K562 (cell line): ENCODE measurements at regions not wholly inside any gene's neighbourhood (a gene's known extent, or its start where the extent isn't known, plus 50 kb on each side); places are given as distances from the start of the nearest gene placed in this dataset.
A peak's percentile ranks its signal among the peaks of the same experiment; 100 is the strongest.

Experiments used
- ATAC-seq: fragments of 200-7000 bp; cut with Tn5 transposase; 3 replicates; pipeline ENCODE4 v1.9.1; 2020; ENCODE audit warnings: moderate library complexity
- BruUV-seq: library from RNA; stranded (reverse); fragments of 400-500 nt; replicated peaks from 2 replicates; lab custom pipeline; 2021; lab: Mats Ljungman, UMichigan
- CTCF ChIA-PET: fragments of 300-600 bp; formaldehyde crosslinking; extraction: SDS; loops from one replicate; lab custom pipeline; 2021; ENCODE audit warnings: low intra/inter-chr PET ratio; lab: Yijun Ruan, JAX
- POLR2A ChIA-PET: fragments of 300-600, 350-650 bp; sonication (Branson Sonifier 250); formaldehyde crosslinking; extraction: SDS; loops from one replicate; lab custom pipeline; 2021; ENCODE audit warnings: antibody characterized with exemption, inconsistent platforms; lab: Yijun Ruan, JAX
- DNase-seq, 4 experiments: peaks; one replicate each; pipeline versions ENCODE4 v3.0.0 to v3.0.0-alpha.2; 2011 to 2018; ENCODE audit warnings: low spot score in 3 of 4, mixed read lengths in 3 of 4; ENCODE audit errors: extremely low read depth in 1 of 4
- FAIRE-seq: peaks from 2 replicates; lab custom pipeline; 2011; peaks lifted over from hg19 to GRCh38; lab: Jason Lieb, UNC
- H2AFZ ChIP-seq: 2 replicates; pipeline ENCODE4 v1.6.0; 2011; ENCODE audit warnings: low read depth, low read length, control low read depth, inconsistent platforms
- H3K27ac ChIP-seq: fragments of 200-600 bp; 3 replicates; pipeline ENCODE4 v1.8.0; 2011; ENCODE audit warnings: low read depth, mild to moderate bottlenecking, control low read depth, inconsistent platforms, low read length, moderate library complexity, mixed read lengths; ENCODE audit errors: extremely low read depth
- H3K27me3 ChIP-seq, 2 experiments: fragments of 300-600 bp in 1 of 2; 2 replicates in 1 of 2; 3 replicates in 1 of 2; pipeline versions ENCODE4 v1.6.0 to v1.8.0; 2011; ENCODE audit warnings: inconsistent platforms in 2 of 2, low read length in 2 of 2, mild to moderate bottlenecking in 1 of 2, mixed read lengths in 1 of 2, moderate library complexity in 1 of 2; ENCODE audit not compliant: control insufficient read depth in 2 of 2, insufficient read depth in 2 of 2
- H3K36me3 ChIP-seq: fragments of 300-600 bp; 3 replicates; pipeline ENCODE4 v1.8.0; 2011; ENCODE audit warnings: mild to moderate bottlenecking, low read length, inconsistent platforms; ENCODE audit not compliant: control insufficient read depth, insufficient read depth
- H3K4me1 ChIP-seq, 2 experiments: fragments of 200-600 bp in 1 of 2; replicated peaks in 1 of 2; 2 replicates in 1 of 2; 3 replicates in 1 of 2; pipeline versions ENCODE4 v1.5.1 to v1.8.0; 2011; ENCODE audit warnings: inconsistent platforms in 2 of 2, low read length in 2 of 2, mild to moderate bottlenecking in 1 of 2, mixed read lengths in 1 of 2, moderate library complexity in 1 of 2; ENCODE audit not compliant: control insufficient read depth in 2 of 2, insufficient read depth in 2 of 2
- H3K4me2 ChIP-seq: 2 replicates; pipeline ENCODE4 v1.6.1; 2011; ENCODE audit warnings: low read length, control low read depth, inconsistent platforms, mixed read lengths; ENCODE audit not compliant: insufficient read depth
- H3K4me3 ChIP-seq: fragments of 200-600 bp; sonication (generic), shearing (Covaris generic); 2 replicates; pipeline ENCODE4 v1.5.1; 2016; ENCODE audit warnings: control low read depth, inconsistent platforms
- H3K79me2 ChIP-seq: fragments of 200-600 bp; 3 replicates; pipeline ENCODE4 v1.8.0; 2011; ENCODE audit warnings: low read length, inconsistent platforms; ENCODE audit not compliant: control insufficient read depth, insufficient read depth
- H3K9ac ChIP-seq, 2 experiments: 2 replicates each; pipeline versions ENCODE4 v1.6.0 to v1.6.1; 2011; ENCODE audit warnings: low read depth in 2 of 2, low read length in 2 of 2, control low read depth in 1 of 2, inconsistent platforms in 1 of 2, mild to moderate bottlenecking in 1 of 2, mixed read lengths in 1 of 2; ENCODE audit not compliant: insufficient read depth in 1 of 2
- H3K9me1 ChIP-seq: one replicate; pipeline ENCODE4 v1.6.0; 2011; ENCODE audit warnings: inconsistent platforms, mild to moderate bottlenecking, low read length, moderate library complexity; ENCODE audit not compliant: control insufficient read depth, insufficient read depth
- H3K9me3 ChIP-seq: replicated peaks from 2 replicates; pipeline ENCODE4 v1.5.1; 2011; ENCODE audit warnings: low read depth, low read length, inconsistent platforms; ENCODE audit not compliant: control insufficient read depth, insufficient read depth
- H4K20me1 ChIP-seq: replicated peaks from 2 replicates; pipeline ENCODE4 v1.6.1; 2011; ENCODE audit warnings: low read length, inconsistent platforms, mixed read lengths; ENCODE audit not compliant: control insufficient read depth, insufficient read depth
- CGGBP1 ChIP-seq: fragments of 250-450 bp; sonication (Bioruptor Pico); IDR thresholded peaks from 2 replicates; pipeline ENCODE4 v1.9.0; 2021; ENCODE audit warnings: mild to moderate bottlenecking
- HNRNPUL1 ChIP-seq: fragments of 200-400 bp; formaldehyde crosslinking; IDR thresholded peaks from 2 replicates; pipeline ENCODE4 v1.6.1; 2017; ENCODE audit warnings: low read length
- MYBL2 ChIP-seq, 2 experiments: fragments of 450-650 bp in 1 of 2; sonication (generic) in 1 of 2; formaldehyde crosslinking in 1 of 2; IDR thresholded peaks; 2 replicates each; pipeline versions ENCODE4 v1.6.1 to v1.8.1; 2017 to 2022; ENCODE audit warnings: borderline replicate concordance in 1 of 2, inconsistent platforms in 1 of 2, low read depth in 1 of 2, mild to moderate bottlenecking in 1 of 2, missing genetic modification reagents in 1 of 2, moderate library complexity in 1 of 2
- NFE2L1 ChIP-seq: fragments of 450-650 bp; IDR thresholded peaks from 2 replicates; pipeline ENCODE4 v1.6.1; 2016; ENCODE audit warnings: missing genetic modification characterization, low read depth, mild to moderate bottlenecking, missing compliant biosample characterization, moderate library complexity, borderline replicate concordance
- NR2C2 ChIP-seq, 2 experiments: fragments of 200-800 bp in 1 of 2; sonication (Bioruptor generic) in 1 of 2; sonication (generic) in 1 of 2; formaldehyde crosslinking in 1 of 2; IDR thresholded peaks; 2 replicates each; pipeline versions ENCODE4 v1.6.1 to v1.8.0; 2016 to 2022; ENCODE audit warnings: mild to moderate bottlenecking in 1 of 2, missing compliant biosample characterization in 1 of 2, missing genetic modification characterization in 1 of 2, missing genetic modification reagents in 1 of 2
- PBX2 ChIP-seq, 2 experiments: IDR thresholded peaks in 1 of 2; conservative IDR thresholded peaks in 1 of 2; 2 replicates each; pipeline ENCODE4 v1.6.1; 2016; ENCODE audit warnings: low read depth in 2 of 2, mild to moderate bottlenecking in 1 of 2, missing compliant biosample characterization in 1 of 2, missing genetic modification characterization in 1 of 2, moderate library complexity in 1 of 2
- RNF219 ChIP-seq: fragments of 250-450 bp; sonication (Bioruptor Pico); IDR thresholded peaks from 2 replicates; pipeline ENCODE4 v1.5.0; 2022; ENCODE audit warnings: mild to moderate bottlenecking
- ZNF134 ChIP-seq: fragments of 250-450 bp; sonication (Bioruptor Pico); conservative IDR thresholded peaks from 2 replicates; pipeline ENCODE4 v1.4.0; 2020
- ZNF57 ChIP-seq: fragments of 450-650 bp; formaldehyde crosslinking; IDR thresholded peaks from 2 replicates; pipeline ENCODE4 v1.4.0; 2020; ENCODE audit warnings: mild to moderate bottlenecking, moderate library complexity
- WGBS: fragments of 100-300 bp; shearing (Covaris generic); methylation state at CpG from one replicate; pipeline ENCODE4 v1.1.6; 2016; ENCODE audit warnings: low coverage, mixed read lengths; ENCODE audit not compliant: insufficient coverage; ENCODE audit errors: missing lambda C conversion rate; 5-methylcytosine and 5-hydroxymethylcytosine counted together
- in situ Hi-C: fragments of 300-500 bp; cut with MboI; formaldehyde crosslinking; loops from 4 replicates; pipeline ENCODE4 v1.15.0; 2018; ENCODE audit warnings: inconsistent platforms, mixed read lengths
- intact Hi-C: fragments of 100-400 bp; cut with micrococcal nuclease; formaldehyde crosslinking; loops from 2 replicates; pipeline ENCODE4 v1.14.2; 2022

- ChIA-PET CTCF (no interaction called here), POLR2A (no interaction called here)
- Histone ChIP-seq H3K4me1 (peaks cover 59 to 76% of the 10 kb centered on the region in 2 experiments), H3K27me3 (no peaks in the 10 kb centered on the region), H3K4me3 (no peak overlapping the region), H4K20me1 (no peaks in the 10 kb centered on the region), H3K9me1 (peaks cover 5% of the 10 kb centered on the region), H3K36me3 (no peaks in the 10 kb centered on the region), H3K79me2 (no peaks in the 10 kb centered on the region), H2AFZ (peak overlapping the region; percentile 95), H3K9me3 (no peaks in the 10 kb centered on the region), H3K27ac (peak overlapping the region; percentile 91; the same call in 1 of the 3 replicates), H3K4me2 (peak overlapping the region; percentile 16; the same call in 1 of the 2 replicates), H3K9ac (peak overlapping the region; percentile 14 to 84; a peak in 3 of 4 replicates)
- FAIRE-seq (no peak), ATAC-seq (no peak), DNase-seq (no peak)
- 64% methylated on average over 12 of the region's 12 CpGs for WGBS
- BruUV-seq: no TSS peak
- in situ Hi-C loops: no loop called here
- intact Hi-C loops: no loop called here
- TF ChIP-seq HNRNPUL1 (no peak), RNF219 (CRISPR knock-in tag) (no peak), PBX2 (CRISPR knock-in tag; IDR thresholded peaks at IDR 0.05; ENCODE audit: low read depth) (no peak), PBX2 (tag; conservative IDR thresholded peaks at IDR 0.05; ENCODE audit: low read depth) (no peak), ZNF134 (CRISPR knock-in tag) (no peak), MYBL2 (IDR thresholded peaks at IDR 0.05; ENCODE audit: low read depth) (no peak), MYBL2 (CRISPR knock-in tag; IDR thresholded peaks at IDR 0.05; ENCODE audit: borderline replicate concordance) (no peak), NFE2L1 (tag) (0 out of 2 replicates have a peak, but pooled peaks have one; percentile 18), NR2C2 (CRISPR knock-in tag; IDR thresholded peaks at IDR 0.05) (no peak), NR2C2 (tag; IDR thresholded peaks at IDR 0.05) (no peak), CGGBP1 (CRISPR knock-in tag) (no peak), ZNF57 (no peak)
Measured at GRCh38 chr2:42924418-42924886, 132.1 kb upstream of the HAAO start.
